OCI-LY1 (cell line): ENCODE measurements at regions not wholly inside any gene's neighbourhood (a gene's known extent, or its start where the extent isn't known, plus 50 kb on each side); places are given as distances from the start of the nearest gene placed in this dataset.

Source experiments
- H2AFZ ChIP-seq: fragments of 200-600 bp; sonication (generic), shearing (Covaris generic); 2 replicates; pipeline ENCODE4 v1.6.0; 2014; ENCODE audit warnings: antibody characterized with exemption, mild to moderate bottlenecking, low read length
- H3F3A ChIP-seq: fragments of 200-600 bp; sonication (generic), shearing (Covaris generic); 2 replicates; pipeline ENCODE4 v1.6.0; 2014; ENCODE audit warnings: mild to moderate bottlenecking, antibody characterized with exemption, low read length, moderate library complexity; ENCODE audit not compliant: insufficient read depth
- H3K27ac ChIP-seq: fragments of 200-600 bp; sonication (generic); 2 replicates; pipeline ENCODE4 v1.5.1; 2014; ENCODE audit warnings: low read length, mixed run types, mild to moderate bottlenecking, low read depth; ENCODE audit not compliant: poor library complexity, severe bottlenecking
- H3K27me3 ChIP-seq: fragments of 200-600 bp; sonication (generic); 2 replicates; pipeline ENCODE4 v1.6.0; 2014; ENCODE audit warnings: antibody characterized with exemption, mild to moderate bottlenecking, low read length, moderate library complexity; ENCODE audit not compliant: insufficient read depth
- H3K36me3 ChIP-seq: fragments of 200-600 bp; sonication (generic); 2 replicates; pipeline ENCODE4 v1.6.1; 2014; ENCODE audit warnings: mild to moderate bottlenecking, antibody characterized with exemption, low read length, moderate library complexity, mixed read lengths; ENCODE audit not compliant: insufficient read depth
- H3K4me1 ChIP-seq: fragments of 200-600 bp; sonication (generic); 2 replicates; pipeline ENCODE4 v1.5.1; 2014; ENCODE audit warnings: mild to moderate bottlenecking, low read length, moderate library complexity; ENCODE audit not compliant: insufficient read depth, severe bottlenecking
- H3K4me2 ChIP-seq: fragments of 200-600 bp; sonication (generic), shearing (Covaris generic); 2 replicates; pipeline ENCODE4 v1.6.1; 2014; ENCODE audit warnings: low read length
- H3K4me3 ChIP-seq: fragments of 200-600 bp; sonication (generic); 2 replicates; pipeline ENCODE4 v1.5.1; 2014; ENCODE audit warnings: low read length, low read depth, mild to moderate bottlenecking, mixed read lengths; ENCODE audit not compliant: poor library complexity, severe bottlenecking
- H3K79me2 ChIP-seq: fragments of 200-600 bp; shearing (Covaris generic); 2 replicates; pipeline ENCODE4 v1.6.1; 2016; ENCODE audit warnings: mixed run types, low read length, mixed read lengths; ENCODE audit not compliant: insufficient read depth
- H3K9ac ChIP-seq: fragments of 200-600 bp; sonication (generic), shearing (Covaris generic); 2 replicates; pipeline ENCODE4 v1.6.1; 2014; ENCODE audit warnings: mild to moderate bottlenecking, low read length, mixed read lengths
- H3K9me2 ChIP-seq: fragments of 200-600 bp; sonication (generic), shearing (Covaris generic); 2 replicates; pipeline ENCODE4 v1.6.1; 2014; ENCODE audit warnings: low read depth, mild to moderate bottlenecking, low read length, mixed read lengths
- H3K9me3 ChIP-seq: fragments of 200-600 bp; shearing (Covaris generic); 2 replicates; pipeline ENCODE4 v1.6.1; 2014; ENCODE audit warnings: low read length, mixed read lengths
- H4K20me1 ChIP-seq: fragments of 200-600 bp; sonication (generic), shearing (Covaris generic); 2 replicates; pipeline ENCODE4 v1.6.0; 2016; ENCODE audit warnings: mild to moderate bottlenecking, low read length; ENCODE audit not compliant: insufficient read depth
- EZH2 ChIP-seq: fragments of 200-600 bp; sonication (generic), shearing (Covaris generic); IDR thresholded peaks from 2 replicates; pipeline ENCODE4 v1.8.0; 2017; ENCODE audit warnings: borderline replicate concordance, mixed run types, mild to moderate bottlenecking, antibody characterized with exemption, low read length, moderate library complexity, mixed read lengths
- TF ChIP-seq, protein P1 (sequence below): fragments of 200-600 bp; sonication (generic), shearing (Covaris generic); IDR thresholded peaks from 2 replicates; pipeline ENCODE4 v1.5.1; 2017; ENCODE audit warnings: mild to moderate bottlenecking, antibody characterized with exemption, low read length, moderate library complexity, mixed read lengths

DNA sequence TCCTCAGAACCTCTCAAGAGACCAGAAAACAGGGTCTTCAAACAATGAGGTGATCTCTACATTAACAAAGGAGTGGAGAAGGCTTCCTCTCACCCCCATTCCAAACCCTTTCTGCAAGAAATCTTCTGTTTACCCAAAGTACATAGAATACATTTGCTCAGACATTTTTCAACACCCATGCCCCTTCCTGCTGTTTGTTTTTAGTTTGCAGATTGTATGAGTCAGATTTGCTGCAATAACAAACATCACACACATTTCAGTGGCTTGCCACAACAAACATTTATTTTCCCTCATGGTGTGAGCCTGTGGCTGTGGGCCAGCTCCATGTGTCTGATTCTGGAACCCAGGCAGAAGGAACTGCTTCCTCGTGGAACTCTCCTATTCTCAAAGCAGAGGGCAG is 68.2 kb upstream of the BAIAP2L1 start:
- no peaks in the 10 kb centered on the region for H4K20me1 ChIP-seq
- 0 out of 2 replicates have a peak, but pooled peaks cover 6% of the 10 kb centered on the region for H3K27me3 ChIP-seq
- no peak overlapping the region for H3K4me2 ChIP-seq
- no peak for TF ChIP-seq EZH2
- TF ChIP-seq, protein P1, sequence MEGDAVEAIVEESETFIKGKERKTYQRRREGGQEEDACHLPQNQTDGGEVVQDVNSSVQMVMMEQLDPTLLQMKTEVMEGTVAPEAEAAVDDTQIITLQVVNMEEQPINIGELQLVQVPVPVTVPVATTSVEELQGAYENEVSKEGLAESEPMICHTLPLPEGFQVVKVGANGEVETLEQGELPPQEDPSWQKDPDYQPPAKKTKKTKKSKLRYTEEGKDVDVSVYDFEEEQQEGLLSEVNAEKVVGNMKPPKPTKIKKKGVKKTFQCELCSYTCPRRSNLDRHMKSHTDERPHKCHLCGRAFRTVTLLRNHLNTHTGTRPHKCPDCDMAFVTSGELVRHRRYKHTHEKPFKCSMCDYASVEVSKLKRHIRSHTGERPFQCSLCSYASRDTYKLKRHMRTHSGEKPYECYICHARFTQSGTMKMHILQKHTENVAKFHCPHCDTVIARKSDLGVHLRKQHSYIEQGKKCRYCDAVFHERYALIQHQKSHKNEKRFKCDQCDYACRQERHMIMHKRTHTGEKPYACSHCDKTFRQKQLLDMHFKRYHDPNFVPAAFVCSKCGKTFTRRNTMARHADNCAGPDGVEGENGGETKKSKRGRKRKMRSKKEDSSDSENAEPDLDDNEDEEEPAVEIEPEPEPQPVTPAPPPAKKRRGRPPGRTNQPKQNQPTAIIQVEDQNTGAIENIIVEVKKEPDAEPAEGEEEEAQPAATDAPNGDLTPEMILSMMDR, result no peak
- H3K9me3 ChIP-seq, result peaks cover 4% of the 10 kb centered on the region; the same call in 1 of the 2 replicates
- H3K4me3 ChIP-seq, result no peak overlapping the region
- H3K4me1 ChIP-seq, result no peaks in the 10 kb centered on the region
- H3K27ac ChIP-seq, result no peak overlapping the region
- H3K36me3 ChIP-seq, result no peaks in the 10 kb centered on the region
- H3K9ac ChIP-seq, result no peak overlapping the region
- H3F3A ChIP-seq, result no peaks in the 10 kb centered on the region
- H3K9me2 ChIP-seq, result no peaks in the 10 kb centered on the region
- no peaks in the 10 kb centered on the region for H3K79me2 ChIP-seq
- H2AFZ ChIP-seq, result no peak overlapping the region

DNA sequence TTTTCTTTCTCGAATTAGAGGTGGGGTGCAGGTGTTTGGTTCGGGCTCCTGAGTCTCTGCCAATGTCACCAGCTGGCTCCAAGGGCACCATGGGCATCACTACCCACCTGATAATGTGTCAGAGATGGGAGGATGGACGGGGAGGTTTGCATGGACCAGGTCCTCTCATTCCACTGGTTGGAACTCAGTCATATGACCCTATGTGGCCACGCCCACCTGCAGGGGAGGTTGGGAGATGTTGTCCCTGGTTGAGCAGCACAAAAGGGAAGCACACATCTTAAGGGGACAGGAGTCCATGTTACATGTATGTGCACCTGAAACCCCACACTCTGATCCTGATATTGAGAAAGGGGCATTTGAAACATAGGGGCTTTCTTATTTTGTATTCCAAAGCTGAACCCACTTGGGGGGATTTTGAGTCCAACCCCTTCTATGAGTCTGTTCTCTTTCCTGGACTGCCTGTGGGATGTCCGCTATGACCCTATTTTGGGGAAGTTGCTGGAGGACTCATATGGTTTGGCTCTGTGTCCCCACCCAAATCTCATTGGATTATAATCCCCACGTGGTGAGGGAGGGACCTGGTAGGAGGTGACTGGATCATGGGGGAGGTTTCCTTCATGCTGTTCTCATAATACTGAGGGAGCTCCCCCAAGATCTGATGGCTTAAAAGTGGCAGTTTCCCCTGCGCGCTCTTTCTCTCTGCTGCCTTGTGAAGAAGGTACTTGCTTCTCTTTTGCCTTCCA is 66.9 kb upstream of the BAIAP2L1 start:
- no peaks in the 10 kb centered on the region for H3F3A ChIP-seq
- no peak overlapping the region for H3K4me3 ChIP-seq
- TF ChIP-seq, protein P1, result no peak
- TF ChIP-seq EZH2, result no peak
- H3K27ac ChIP-seq, result no peak overlapping the region
- H3K27me3 ChIP-seq, result 0 out of 2 replicates have a peak, but pooled peaks cover 11% of the 10 kb centered on the region
- no peaks in the 10 kb centered on the region for H3K4me1 ChIP-seq
- no peaks in the 10 kb centered on the region for H4K20me1 ChIP-seq
- no peaks in the 10 kb centered on the region for H3K9me2 ChIP-seq
- H3K9ac ChIP-seq, result no peak overlapping the region
- no peaks in the 10 kb centered on the region for H3K36me3 ChIP-seq
- H3K9me3 ChIP-seq, result peaks cover 4% of the 10 kb centered on the region; the same call in 1 of the 2 replicates
- no peaks in the 10 kb centered on the region for H3K79me2 ChIP-seq
- no peak overlapping the region for H3K4me2 ChIP-seq
- no peak overlapping the region for H2AFZ ChIP-seq

DNA sequence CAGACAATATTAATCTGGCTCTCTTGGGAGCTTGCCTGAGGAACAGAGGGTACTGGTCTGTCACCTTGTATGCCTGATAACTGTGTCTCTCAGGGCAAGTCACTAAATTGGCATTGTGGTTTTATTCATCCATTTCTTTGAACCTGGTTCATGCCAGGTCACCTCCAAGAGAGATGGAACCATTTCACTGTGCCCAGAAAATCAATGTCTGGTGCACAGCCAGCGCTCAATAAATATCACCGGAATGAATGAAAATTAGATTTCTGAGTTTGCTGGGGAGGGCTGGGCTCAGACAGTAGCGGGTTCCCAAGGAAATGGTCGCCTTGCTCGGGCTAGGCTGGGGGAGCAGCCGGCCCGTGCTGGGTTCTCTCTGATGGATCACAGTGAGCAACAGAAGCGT is 64.1 kb upstream of the BAIAP2L1 start:
- Histone ChIP-seq H3K79me2 (no peaks in the 10 kb centered on the region), H3K9ac (no peak overlapping the region), H3K9me3 (peaks cover 4% of the 10 kb centered on the region; the same call in 1 of the 2 replicates), H3K36me3 (no peaks in the 10 kb centered on the region), H3K4me2 (no peak overlapping the region), H4K20me1 (no peaks in the 10 kb centered on the region), H3K4me3 (no peak overlapping the region), H3K9me2 (no peaks in the 10 kb centered on the region), H2AFZ (no peak overlapping the region), H3K27ac (no peak overlapping the region), H3F3A (no peaks in the 10 kb centered on the region), H3K27me3 (peaks cover 11% of the 10 kb centered on the region; the same call in 1 of the 2 replicates), H3K4me1 (no peaks in the 10 kb centered on the region)
- no peak for TF ChIP-seq EZH2
- TF ChIP-seq, protein P1, result no peak
